ENCODE measurements at regions not wholly inside any gene's neighbourhood (a gene's known extent, or its start where the extent isn't known, plus 50 kb on each side); places are given as distances from the start of the nearest gene placed in this dataset.

DNA sequence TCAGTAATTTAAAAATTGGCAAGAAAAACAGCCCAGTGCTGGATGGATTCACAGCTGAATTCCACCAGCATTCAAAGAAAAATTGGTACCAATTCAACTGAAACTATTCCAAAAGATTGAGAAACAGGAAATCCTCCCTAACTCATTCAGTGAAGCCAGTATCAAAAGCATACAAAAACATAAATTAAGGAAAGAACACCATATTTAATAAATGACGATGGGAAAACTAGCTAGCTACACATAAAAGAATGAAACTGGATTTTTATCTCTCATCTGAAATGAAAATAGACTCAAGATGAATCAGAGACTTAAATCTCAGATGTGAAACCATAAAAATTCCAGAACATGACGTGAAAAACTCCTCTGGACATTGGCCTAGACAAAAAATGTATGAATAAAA is 516.8 kb upstream of the SPANXN1 start:
- TF ChIP-seq, protein P1, sequence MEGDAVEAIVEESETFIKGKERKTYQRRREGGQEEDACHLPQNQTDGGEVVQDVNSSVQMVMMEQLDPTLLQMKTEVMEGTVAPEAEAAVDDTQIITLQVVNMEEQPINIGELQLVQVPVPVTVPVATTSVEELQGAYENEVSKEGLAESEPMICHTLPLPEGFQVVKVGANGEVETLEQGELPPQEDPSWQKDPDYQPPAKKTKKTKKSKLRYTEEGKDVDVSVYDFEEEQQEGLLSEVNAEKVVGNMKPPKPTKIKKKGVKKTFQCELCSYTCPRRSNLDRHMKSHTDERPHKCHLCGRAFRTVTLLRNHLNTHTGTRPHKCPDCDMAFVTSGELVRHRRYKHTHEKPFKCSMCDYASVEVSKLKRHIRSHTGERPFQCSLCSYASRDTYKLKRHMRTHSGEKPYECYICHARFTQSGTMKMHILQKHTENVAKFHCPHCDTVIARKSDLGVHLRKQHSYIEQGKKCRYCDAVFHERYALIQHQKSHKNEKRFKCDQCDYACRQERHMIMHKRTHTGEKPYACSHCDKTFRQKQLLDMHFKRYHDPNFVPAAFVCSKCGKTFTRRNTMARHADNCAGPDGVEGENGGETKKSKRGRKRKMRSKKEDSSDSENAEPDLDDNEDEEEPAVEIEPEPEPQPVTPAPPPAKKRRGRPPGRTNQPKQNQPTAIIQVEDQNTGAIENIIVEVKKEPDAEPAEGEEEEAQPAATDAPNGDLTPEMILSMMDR (optimal IDR thresholded peaks at IDR 0.05 in 1 of 3, IDR thresholded peaks at IDR 0.05 in 1 of 3, conservative IDR thresholded peaks at IDR 0.05 in 1 of 3; ENCODE audit: extremely low read depth in 1 of 3, insufficient read depth in 2 of 3, low read length in 3 of 3), result no peak
- TF ChIP-seq EZH2 (IDR thresholded peaks at IDR 0.05; ENCODE audit: low read length), result no peak
